ENCODE measurements at regions not wholly inside any gene's neighbourhood (a gene's known extent, or its start where the extent isn't known, plus 50 kb on each side); places are given as distances from the start of the nearest gene placed in this dataset.

GRCh38 chr3:72633121-72633520 lies 215.1 kb downstream of the SHQ1 start:
- no peak overlapping the region for H3K4me3 ChIP-seq (ENCODE audit: low read depth, low read length)
- TF ChIP-seq POLR2A (IDR thresholded peaks at IDR 0.05; ENCODE audit: extremely low read depth, insufficient read length) = no peak
- TF ChIP-seq MYC (IDR thresholded peaks at IDR 0.05; ENCODE audit: low read depth, low read length) = no peak
- TF ChIP-seq, protein P1, sequence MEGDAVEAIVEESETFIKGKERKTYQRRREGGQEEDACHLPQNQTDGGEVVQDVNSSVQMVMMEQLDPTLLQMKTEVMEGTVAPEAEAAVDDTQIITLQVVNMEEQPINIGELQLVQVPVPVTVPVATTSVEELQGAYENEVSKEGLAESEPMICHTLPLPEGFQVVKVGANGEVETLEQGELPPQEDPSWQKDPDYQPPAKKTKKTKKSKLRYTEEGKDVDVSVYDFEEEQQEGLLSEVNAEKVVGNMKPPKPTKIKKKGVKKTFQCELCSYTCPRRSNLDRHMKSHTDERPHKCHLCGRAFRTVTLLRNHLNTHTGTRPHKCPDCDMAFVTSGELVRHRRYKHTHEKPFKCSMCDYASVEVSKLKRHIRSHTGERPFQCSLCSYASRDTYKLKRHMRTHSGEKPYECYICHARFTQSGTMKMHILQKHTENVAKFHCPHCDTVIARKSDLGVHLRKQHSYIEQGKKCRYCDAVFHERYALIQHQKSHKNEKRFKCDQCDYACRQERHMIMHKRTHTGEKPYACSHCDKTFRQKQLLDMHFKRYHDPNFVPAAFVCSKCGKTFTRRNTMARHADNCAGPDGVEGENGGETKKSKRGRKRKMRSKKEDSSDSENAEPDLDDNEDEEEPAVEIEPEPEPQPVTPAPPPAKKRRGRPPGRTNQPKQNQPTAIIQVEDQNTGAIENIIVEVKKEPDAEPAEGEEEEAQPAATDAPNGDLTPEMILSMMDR (IDR thresholded peaks at IDR 0.05; ENCODE audit: low read depth, low read length) = no peak
- TF ChIP-seq, protein P2, sequence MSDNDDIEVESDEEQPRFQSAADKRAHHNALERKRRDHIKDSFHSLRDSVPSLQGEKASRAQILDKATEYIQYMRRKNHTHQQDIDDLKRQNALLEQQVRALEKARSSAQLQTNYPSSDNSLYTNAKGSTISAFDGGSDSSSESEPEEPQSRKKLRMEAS (IDR thresholded peaks at IDR 0.05; ENCODE audit: low read depth, low read length) = no peak
- no peak for DNase-seq (ENCODE audit: low read depth)

- H3K4me3 ChIP-seq (ENCODE audit: low read depth, low read length) = no peak overlapping the region
- TF ChIP-seq MYC (IDR thresholded peaks at IDR 0.05; ENCODE audit: low read depth, low read length) (no peak), POLR2A (IDR thresholded peaks at IDR 0.05; ENCODE audit: extremely low read depth, insufficient read length) (no peak)
- TF ChIP-seq, protein P1 (IDR thresholded peaks at IDR 0.05; ENCODE audit: low read depth, low read length) = no peak
- TF ChIP-seq, protein P2 (IDR thresholded peaks at IDR 0.05; ENCODE audit: low read depth, low read length) = no peak
- no peak for DNase-seq (ENCODE audit: low read depth)
Observed at GRCh38 chr3:72632129-72632528, 216.1 kb downstream of the SHQ1 start.

DNA sequence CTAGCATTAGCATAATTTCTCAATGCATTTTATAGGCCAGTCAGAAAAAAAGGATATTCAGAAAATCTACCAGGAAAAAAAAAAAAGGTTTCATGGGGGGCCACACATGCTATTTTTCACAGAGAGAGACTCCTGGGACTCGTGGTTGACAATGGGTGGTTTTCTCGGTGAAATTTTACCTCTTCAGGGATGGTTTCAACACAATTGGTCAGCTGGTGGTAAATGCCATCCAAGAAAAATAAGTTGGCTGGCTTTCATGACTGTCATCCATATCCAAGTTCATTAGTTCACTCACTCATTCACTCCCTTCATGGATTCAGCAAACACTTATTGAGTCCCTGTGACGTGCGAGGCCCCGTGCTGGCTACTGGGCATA lies 217.3 kb downstream of the SHQ1 start:
- TF ChIP-seq, protein P2 (IDR thresholded peaks at IDR 0.05; ENCODE audit: low read depth, low read length) = no peak
- no peak for TF ChIP-seq POLR2A (IDR thresholded peaks at IDR 0.05; ENCODE audit: extremely low read depth, insufficient read length)
- TF ChIP-seq, protein P1 (IDR thresholded peaks at IDR 0.05; ENCODE audit: low read depth, low read length) = no peak
- TF ChIP-seq MYC (IDR thresholded peaks at IDR 0.05; ENCODE audit: low read depth, low read length) = no peak
- peak; percentile 46 for DNase-seq (ENCODE audit: low read depth)
- H3K4me3 ChIP-seq (ENCODE audit: low read depth, low read length) = no peak overlapping the region

DNA sequence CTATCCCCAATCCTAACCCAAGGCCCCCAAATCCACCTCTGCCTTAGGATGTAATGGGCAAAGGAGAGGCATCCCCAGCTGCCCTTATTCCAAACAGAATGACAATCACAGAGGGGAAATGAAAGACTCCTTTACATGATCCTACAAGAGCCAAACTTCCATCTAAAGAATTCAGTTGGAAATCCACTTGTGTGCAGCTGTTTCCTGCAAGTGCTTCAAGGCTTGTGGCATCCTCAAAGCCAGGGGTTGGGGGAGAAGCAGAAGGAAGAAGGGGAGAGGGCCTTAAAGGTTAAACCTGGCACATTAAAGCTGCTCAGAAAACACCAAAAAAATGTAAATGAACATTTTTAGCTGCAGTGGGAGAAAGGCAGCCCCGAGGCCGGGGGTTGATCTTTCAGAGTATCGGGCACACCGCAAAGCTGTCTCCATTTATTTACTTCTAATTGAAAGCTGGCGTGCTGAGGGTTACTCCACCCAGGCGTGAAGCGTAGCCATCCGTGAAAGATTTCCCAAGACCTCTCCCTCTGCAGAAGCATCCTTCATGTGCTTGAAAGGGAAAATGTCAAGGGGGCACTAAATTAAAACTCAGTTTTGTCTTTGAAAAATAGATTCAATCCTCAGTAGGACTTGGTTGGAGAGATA lies 217.8 kb downstream of the SHQ1 start:
- no peak for DNase-seq (ENCODE audit: low read depth)
- H3K4me3 ChIP-seq (ENCODE audit: low read depth, low read length) = no peak overlapping the region
- TF ChIP-seq, protein P2 (IDR thresholded peaks at IDR 0.05; ENCODE audit: low read depth, low read length) = no peak
- TF ChIP-seq, protein P1 (IDR thresholded peaks at IDR 0.05; ENCODE audit: low read depth, low read length) = no peak
- TF ChIP-seq MYC (IDR thresholded peaks at IDR 0.05; ENCODE audit: low read depth, low read length) (no peak), POLR2A (IDR thresholded peaks at IDR 0.05; ENCODE audit: extremely low read depth, insufficient read length) (no peak)

DNA sequence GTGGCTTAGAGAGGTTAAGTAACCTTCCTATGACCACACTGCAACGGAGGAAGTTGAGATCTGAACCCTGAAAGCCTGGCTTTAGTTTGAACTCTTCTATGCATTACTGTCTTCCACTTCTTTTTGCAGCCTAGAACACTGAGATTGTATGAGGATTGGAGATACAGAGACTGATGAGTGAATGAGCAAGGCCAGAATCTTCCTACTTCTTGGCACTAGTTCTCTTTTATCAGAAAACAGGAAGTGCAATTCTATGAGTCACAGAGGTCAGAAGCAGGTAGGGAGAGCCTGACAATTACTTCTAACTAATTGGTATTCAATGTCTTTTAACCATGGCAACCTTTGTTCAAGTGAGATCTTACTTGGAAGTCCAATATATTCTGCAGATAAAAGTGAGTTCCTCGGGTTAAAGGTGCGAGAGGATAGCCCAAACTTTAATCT lies 219.0 kb downstream of the SHQ1 start:
- TF ChIP-seq, protein P2 (IDR thresholded peaks at IDR 0.05; ENCODE audit: low read depth, low read length) = no peak
- no peak for TF ChIP-seq MYC (IDR thresholded peaks at IDR 0.05; ENCODE audit: low read depth, low read length)
- no peak for TF ChIP-seq POLR2A (IDR thresholded peaks at IDR 0.05; ENCODE audit: extremely low read depth, insufficient read length)
- TF ChIP-seq, protein P1 (IDR thresholded peaks at IDR 0.05; ENCODE audit: low read depth, low read length) = no peak
- peak; percentile 66 for DNase-seq (ENCODE audit: low read depth)
- no peak overlapping the region for H3K4me3 ChIP-seq (ENCODE audit: low read depth, low read length)
